OCI-LY3 (cell line): ENCODE measurements at regions not wholly inside any gene's neighbourhood (a gene's known extent, or its start where the extent isn't known, plus 50 kb on each side); places are given as distances from the start of the nearest gene placed in this dataset.

ENCODE experiments used
- H2AFZ ChIP-seq: fragments of 200-600, 300-600 bp; shearing (Covaris generic); 2 replicates; pipeline ENCODE4 v1.6.0; 2014; ENCODE audit warnings: antibody characterized with exemption, low read depth, low read length
- H3K27ac ChIP-seq: fragments of 200-600, 300-600 bp; sonication (generic); 2 replicates; pipeline ENCODE4 v1.5.1; 2014; ENCODE audit warnings: mild to moderate bottlenecking, low read length, moderate library complexity, mixed read lengths
- H3K27me3 ChIP-seq: fragments of 200-600, 300-600 bp; sonication (generic); 2 replicates; pipeline ENCODE4 v1.6.1; 2014; ENCODE audit warnings: low read depth, low read length, mixed read lengths
- H3K36me3 ChIP-seq: fragments of 200-600, 300-600 bp; sonication (generic); replicated peaks from 2 replicates; pipeline ENCODE3; 2014; ENCODE audit warnings: low read depth, low read length, mixed read lengths
- H3K4me1 ChIP-seq: fragments of 300-600, 200-600 bp; sonication (generic); 2 replicates; pipeline ENCODE4 v1.6.1; 2014; ENCODE audit warnings: low read length, mixed read lengths
- H3K4me2 ChIP-seq: fragments of 200-600, 300-600 bp; sonication (generic); 2 replicates; pipeline ENCODE4 v1.6.1; 2014; ENCODE audit warnings: low read length, mixed read lengths
- H3K4me3 ChIP-seq: fragments of 300-600, 200-600 bp; sonication (generic); 2 replicates; pipeline ENCODE4 v1.5.1; 2014; ENCODE audit warnings: antibody characterized with exemption, mild to moderate bottlenecking, low read length, moderate library complexity
- H3K79me2 ChIP-seq: fragments of 300-600, 200-600 bp; shearing (Covaris generic); 2 replicates; pipeline ENCODE4 v1.6.1; 2014; ENCODE audit warnings: mild to moderate bottlenecking, low read length, mixed read lengths
- H3K9ac ChIP-seq: fragments of 300-600, 200-600 bp; shearing (Covaris generic); 2 replicates; pipeline ENCODE4 v1.6.0; 2014; ENCODE audit warnings: mild to moderate bottlenecking, low read length, moderate library complexity
- H3K9me3 ChIP-seq: fragments of 200-600, 300-600 bp; shearing (Covaris generic); 2 replicates; pipeline ENCODE4 v1.6.1; 2014; ENCODE audit warnings: low read length, mixed read lengths; ENCODE audit not compliant: insufficient read depth
- H4K20me1 ChIP-seq: fragments of 200-600, 300-600 bp; sonication (generic); 2 replicates; pipeline ENCODE4 v1.6.1; 2016; ENCODE audit warnings: low read length, mixed read lengths; ENCODE audit not compliant: insufficient read depth
- EZH2phosphoT487 ChIP-seq: fragments of 200-600 bp; shearing (Covaris generic); IDR thresholded peaks from 2 replicates; pipeline ENCODE4 v1.6.1; 2018; ENCODE audit warnings: antibody characterized with exemption, mixed run types, low read depth
- TF ChIP-seq, protein P1 (sequence below): fragments of 200-600, 300-600 bp; sonication (generic); IDR thresholded peaks from 2 replicates; pipeline ENCODE4 v1.5.1; 2014; ENCODE audit warnings: antibody characterized with exemption, low read length, low read depth

DNA sequence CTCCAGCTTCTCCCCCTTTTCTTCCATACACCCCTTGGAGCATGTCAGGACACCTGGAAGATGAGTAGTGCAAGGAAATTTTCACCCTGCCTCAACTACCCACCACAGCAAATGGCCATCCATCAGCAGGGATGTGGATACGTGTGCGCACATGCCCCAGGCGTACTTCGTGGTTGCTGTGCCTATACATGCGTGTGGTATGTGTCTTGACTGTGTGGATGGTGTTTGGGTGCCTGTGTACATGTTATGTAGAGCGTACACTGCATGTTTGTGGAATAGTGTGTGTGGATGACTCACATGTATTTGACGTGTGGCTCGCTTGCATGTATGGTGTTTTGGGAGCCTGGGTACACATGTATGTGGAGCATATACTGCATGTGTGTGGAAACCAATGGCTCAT is 158.5 kb downstream of the RRAGC start:
- H3K4me1 ChIP-seq = no peaks in the 10 kb centered on the region

DNA sequence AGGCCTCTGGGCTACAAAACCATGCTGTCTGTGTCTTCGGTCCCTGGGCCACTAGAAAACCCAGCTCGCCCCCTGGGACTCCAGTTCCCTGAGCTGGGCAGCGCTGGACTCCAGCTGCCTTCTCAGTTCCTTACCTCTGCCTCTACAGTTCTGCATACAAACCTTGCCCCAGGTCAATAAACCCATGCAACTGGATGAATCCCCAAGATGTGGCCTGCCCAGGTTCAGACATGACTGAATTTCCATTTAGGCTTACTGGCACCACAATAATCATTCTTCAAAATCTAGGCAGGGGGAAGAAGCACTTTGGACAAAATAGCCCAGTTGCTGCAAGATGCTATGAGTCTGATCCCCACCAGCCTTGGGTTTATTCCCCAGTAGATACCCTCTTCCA is 159.5 kb downstream of the RRAGC start:
- Histone ChIP-seq H3K9ac (no peak overlapping the region), H3K27ac (no peak overlapping the region), H3K4me2 (no peak overlapping the region), H3K79me2 (no peaks in the 10 kb centered on the region), H2AFZ (no peak overlapping the region), H3K4me3 (no peak overlapping the region), H3K36me3 (no peaks in the 10 kb centered on the region), H3K4me1 (no peaks in the 10 kb centered on the region), H4K20me1 (no peaks in the 10 kb centered on the region), H3K9me3 (no peaks in the 10 kb centered on the region), H3K27me3 (peaks cover 4% of the 10 kb centered on the region; the same call in 1 of the 2 replicates)
- TF ChIP-seq, protein P1, sequence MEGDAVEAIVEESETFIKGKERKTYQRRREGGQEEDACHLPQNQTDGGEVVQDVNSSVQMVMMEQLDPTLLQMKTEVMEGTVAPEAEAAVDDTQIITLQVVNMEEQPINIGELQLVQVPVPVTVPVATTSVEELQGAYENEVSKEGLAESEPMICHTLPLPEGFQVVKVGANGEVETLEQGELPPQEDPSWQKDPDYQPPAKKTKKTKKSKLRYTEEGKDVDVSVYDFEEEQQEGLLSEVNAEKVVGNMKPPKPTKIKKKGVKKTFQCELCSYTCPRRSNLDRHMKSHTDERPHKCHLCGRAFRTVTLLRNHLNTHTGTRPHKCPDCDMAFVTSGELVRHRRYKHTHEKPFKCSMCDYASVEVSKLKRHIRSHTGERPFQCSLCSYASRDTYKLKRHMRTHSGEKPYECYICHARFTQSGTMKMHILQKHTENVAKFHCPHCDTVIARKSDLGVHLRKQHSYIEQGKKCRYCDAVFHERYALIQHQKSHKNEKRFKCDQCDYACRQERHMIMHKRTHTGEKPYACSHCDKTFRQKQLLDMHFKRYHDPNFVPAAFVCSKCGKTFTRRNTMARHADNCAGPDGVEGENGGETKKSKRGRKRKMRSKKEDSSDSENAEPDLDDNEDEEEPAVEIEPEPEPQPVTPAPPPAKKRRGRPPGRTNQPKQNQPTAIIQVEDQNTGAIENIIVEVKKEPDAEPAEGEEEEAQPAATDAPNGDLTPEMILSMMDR = no peak
- no peak for TF ChIP-seq EZH2phosphoT487

More for the DNA sequence above, 158.5 kb downstream of the RRAGC start:
- Histone ChIP-seq H3K9ac (no peak overlapping the region), H3K4me2 (no peak overlapping the region), H2AFZ (no peak overlapping the region), H3K4me3 (no peak overlapping the region), H4K20me1 (no peaks in the 10 kb centered on the region), H3K9me3 (no peaks in the 10 kb centered on the region), H3K27ac (no peak overlapping the region), H3K36me3 (no peaks in the 10 kb centered on the region), H3K79me2 (no peaks in the 10 kb centered on the region), H3K27me3 (no peaks in the 10 kb centered on the region; the same call in 1 of the 2 replicates)
- TF ChIP-seq, protein P1 = no peak
- TF ChIP-seq EZH2phosphoT487 = no peak

DNA sequence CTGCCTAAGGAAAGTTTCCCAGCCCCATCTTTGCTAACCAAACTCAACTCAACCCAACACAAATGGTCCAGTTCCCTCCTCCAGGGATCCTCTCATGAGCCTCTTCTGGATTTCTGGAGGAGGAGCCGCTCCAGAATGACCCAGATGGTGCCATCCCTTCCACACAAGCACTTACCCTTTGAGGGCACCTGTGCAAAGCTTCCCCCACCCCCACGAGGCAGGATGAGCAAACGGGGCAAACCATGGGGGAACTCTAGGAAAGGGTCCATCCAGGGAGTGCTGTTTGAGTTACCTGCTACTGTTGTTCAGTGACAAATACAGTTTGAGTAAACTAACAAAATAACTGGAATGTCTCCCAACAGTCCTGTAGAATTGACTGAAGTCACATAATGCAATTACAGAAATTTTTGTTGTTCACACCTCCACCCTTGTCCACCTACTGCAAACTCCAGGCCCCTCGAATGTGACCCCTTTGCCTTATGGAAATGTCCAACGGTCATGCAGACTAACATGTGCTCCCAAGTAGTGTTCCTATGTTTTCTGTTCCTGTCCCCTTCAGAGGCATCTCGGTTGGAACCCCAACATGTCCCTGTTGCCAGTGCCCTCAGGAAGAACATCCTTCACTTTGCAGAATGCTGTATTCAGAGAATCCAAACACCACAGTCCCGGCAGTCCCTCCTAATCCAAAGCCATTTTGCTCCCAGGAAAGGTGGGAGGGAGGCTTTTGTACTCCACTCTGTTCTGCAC is 160.1 kb downstream of the RRAGC start:
- Histone ChIP-seq H3K4me1 (no peaks in the 10 kb centered on the region), H3K4me3 (no peak overlapping the region)
- TF ChIP-seq, protein P1 = no peak
- TF ChIP-seq EZH2phosphoT487 = no peak

DNA sequence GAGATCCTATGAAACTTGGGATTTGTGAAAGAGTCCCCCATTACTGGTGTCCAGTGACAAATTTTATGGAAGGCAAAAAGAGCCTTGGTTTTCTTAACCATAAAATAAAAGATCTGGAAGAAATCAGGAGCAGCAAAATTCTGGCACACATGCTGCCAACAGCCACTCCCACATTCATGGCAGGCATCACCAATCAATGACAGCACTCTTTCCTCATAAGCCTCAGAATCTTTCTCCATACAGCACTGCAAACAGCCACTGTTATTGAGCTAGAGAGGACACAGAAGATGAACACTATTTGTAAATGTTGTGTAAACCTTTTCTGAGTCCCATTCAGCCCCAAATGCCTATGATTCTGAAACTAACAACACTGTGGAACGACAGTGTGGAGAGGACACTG is 162.2 kb downstream of the RRAGC start:
- no peak overlapping the region for H3K27ac ChIP-seq
- H3K9ac ChIP-seq = no peak overlapping the region

More for the DNA sequence above, 160.1 kb downstream of the RRAGC start:
- H3K27me3 ChIP-seq = peaks cover 4% of the 10 kb centered on the region; the same call in 1 of the 2 replicates
- no peak overlapping the region for H3K4me2 ChIP-seq
- H4K20me1 ChIP-seq = no peaks in the 10 kb centered on the region
- no peaks in the 10 kb centered on the region for H3K79me2 ChIP-seq
- H2AFZ ChIP-seq = no peak overlapping the region
- no peak overlapping the region for H3K9ac ChIP-seq
- no peaks in the 10 kb centered on the region for H3K36me3 ChIP-seq
- H3K9me3 ChIP-seq = no peaks in the 10 kb centered on the region
- no peak overlapping the region for H3K27ac ChIP-seq

More for the DNA sequence above, 162.2 kb downstream of the RRAGC start:
- no peak overlapping the region for H3K4me2 ChIP-seq
- no peaks in the 10 kb centered on the region for H3K9me3 ChIP-seq
- no peaks in the 10 kb centered on the region for H3K79me2 ChIP-seq
- no peaks in the 10 kb centered on the region for H4K20me1 ChIP-seq
- H3K4me3 ChIP-seq = no peak overlapping the region
- no peaks in the 10 kb centered on the region for H3K36me3 ChIP-seq
- H3K27me3 ChIP-seq = peaks cover 4% of the 10 kb centered on the region; the same call in 1 of the 2 replicates
- TF ChIP-seq, protein P1 = no peak
- TF ChIP-seq EZH2phosphoT487 = no peak
- H3K4me1 ChIP-seq = no peaks in the 10 kb centered on the region
- H2AFZ ChIP-seq = no peak overlapping the region
